Mesodermal cell (in vitro differentiated cells): ENCODE measurements at regions not wholly inside any gene's neighbourhood (a gene's known extent, or its start where the extent isn't known, plus 50 kb on each side); places are given as distances from the start of the nearest gene placed in this dataset.

Experiments
- H3K27ac ChIP-seq: 2 replicates; pipeline ENCODE4 v1.7.0; 2013; ENCODE audit warnings: mild to moderate bottlenecking, low read depth, low read length, moderate library complexity; ENCODE audit not compliant: severe bottlenecking
- H3K36me3 ChIP-seq: 2 replicates; pipeline ENCODE4 v1.7.1; 2013; ENCODE audit warnings: mild to moderate bottlenecking, low read length, moderate library complexity; ENCODE audit not compliant: control insufficient read depth, insufficient read depth
- H3K4me1 ChIP-seq: one replicate; pipeline ENCODE4 v1.7.1; 2013; ENCODE audit warnings: mild to moderate bottlenecking, low read length; ENCODE audit not compliant: insufficient read depth, control insufficient read depth, poor library complexity, severe bottlenecking
- H3K4me3 ChIP-seq: 2 replicates; pipeline ENCODE4 v1.7.0; 2013; ENCODE audit warnings: low read length, control low read depth, mild to moderate bottlenecking; ENCODE audit not compliant: insufficient read depth, poor library complexity, severe bottlenecking; ENCODE audit errors: extremely low read depth
- H3K9me3 ChIP-seq: 2 replicates; pipeline ENCODE4 v1.7.1; 2013; ENCODE audit warnings: mild to moderate bottlenecking, low read length, moderate library complexity; ENCODE audit not compliant: control insufficient read depth
- WGBS, 2 experiments: methylation state at CpG; one replicate each; pipeline ENCODE4 v1.1.5; 2013; ENCODE audit warnings: missing lambda C conversion rate in 2 of 2; ENCODE audit not compliant: insufficient coverage in 2 of 2; 5-methylcytosine and 5-hydroxymethylcytosine counted together

GRCh38 chr1:86296305-86297205 lies 99.6 kb downstream of the ODF2L start:
- Histone ChIP-seq H3K4me1 (no peaks in the 10 kb centered on the region), H3K4me3 (no peak overlapping the region), H3K9me3 (no peaks in the 10 kb centered on the region), H3K36me3 (no peaks in the 10 kb centered on the region), H3K27ac (no peak overlapping the region)
- WGBS, 2 experiments, result 92 to 93% methylated on average over 3 of the region's 7 CpGs

GRCh38 chr1:86289746-86290145 lies 106.4 kb downstream of the ODF2L start:
- Histone ChIP-seq H3K4me1 (no peaks in the 10 kb centered on the region), H3K27ac (no peak overlapping the region), H3K9me3 (no peaks in the 10 kb centered on the region), H3K36me3 (no peaks in the 10 kb centered on the region), H3K4me3 (no peak overlapping the region)
- 80 to 88% methylated on average over 1 of the region's 1 CpG for WGBS, 2 experiments

- no peak overlapping the region for H3K27ac ChIP-seq
Measured at GRCh38 chr1:86289161-86289560, 107.0 kb downstream of the ODF2L start.

GRCh38 chr1:86288586-86289147 lies 107.5 kb downstream of the ODF2L start:
- Histone ChIP-seq H3K4me1 (no peaks in the 10 kb centered on the region), H3K9me3 (no peaks in the 10 kb centered on the region), H3K36me3 (no peaks in the 10 kb centered on the region), H3K4me3 (no peak overlapping the region), H3K27ac (no peak overlapping the region)
- 92 to 98% methylated on average over 5 of the region's 6 CpGs for WGBS, 2 experiments

More at GRCh38 chr1:86289161-86289560, 107.0 kb downstream of the ODF2L start:
- Histone ChIP-seq H3K9me3 (no peaks in the 10 kb centered on the region), H3K4me1 (no peaks in the 10 kb centered on the region), H3K4me3 (no peak overlapping the region), H3K36me3 (no peaks in the 10 kb centered on the region)

- H3K9me3 ChIP-seq, result no peaks in the 10 kb centered on the region
- no peak overlapping the region for H3K4me3 ChIP-seq
- 71 to 100% methylated on average over 1 of the region's 4 CpGs for WGBS, 2 experiments
- no peaks in the 10 kb centered on the region for H3K36me3 ChIP-seq
- no peaks in the 10 kb centered on the region for H3K4me1 ChIP-seq
- H3K27ac ChIP-seq, result no peak overlapping the region
Measured at GRCh38 chr1:86285796-86286195, 110.3 kb downstream of the ODF2L start.

- Histone ChIP-seq H3K27ac (no peak overlapping the region), H3K36me3 (no peaks in the 10 kb centered on the region), H3K9me3 (no peaks in the 10 kb centered on the region), H3K4me1 (no peaks in the 10 kb centered on the region), H3K4me3 (no peak overlapping the region)
Measured at GRCh38 chr1:86282611-86283010, 113.5 kb downstream of the ODF2L start.

GRCh38 chr1:86277936-86278335 lies 118.2 kb downstream of the ODF2L start:
- H3K36me3 ChIP-seq, result no peaks in the 10 kb centered on the region
- no peaks in the 10 kb centered on the region for H3K4me1 ChIP-seq
- 82 to 84% methylated on average over 3 to 4 of the region's 4 CpGs for WGBS, 2 experiments
- H3K4me3 ChIP-seq, result no peak overlapping the region
- no peaks in the 10 kb centered on the region for H3K9me3 ChIP-seq
- H3K27ac ChIP-seq, result no peak overlapping the region

- H3K4me3 ChIP-seq, result no peak overlapping the region
- H3K4me1 ChIP-seq, result no peaks in the 10 kb centered on the region
- no peak overlapping the region for H3K27ac ChIP-seq
- no peaks in the 10 kb centered on the region for H3K9me3 ChIP-seq
- no peaks in the 10 kb centered on the region for H3K36me3 ChIP-seq
Measured at GRCh38 chr1:86273066-86273465, 116.5 kb upstream of the COL24A1 start.

GRCh38 chr1:86272083-86272482 lies 115.5 kb upstream of the COL24A1 start:
- no CpG with 5 or more reads among the region's 3 CpGs for WGBS, 2 experiments
- H3K36me3 ChIP-seq, result no peaks in the 10 kb centered on the region
- H3K27ac ChIP-seq, result no peak overlapping the region
- no peaks in the 10 kb centered on the region for H3K4me1 ChIP-seq
- H3K4me3 ChIP-seq, result no peak overlapping the region
- no peaks in the 10 kb centered on the region for H3K9me3 ChIP-seq

GRCh38 chr1:86271046-86271445 lies 114.5 kb upstream of the COL24A1 start:
- Histone ChIP-seq H3K4me3 (no peak overlapping the region), H3K4me1 (no peaks in the 10 kb centered on the region), H3K36me3 (no peaks in the 10 kb centered on the region), H3K9me3 (no peaks in the 10 kb centered on the region), H3K27ac (no peak overlapping the region)
- WGBS, 2 experiments, result 75% methylated on average over 2 of the region's 2 CpGs; no CpG with 5 or more reads in 1 of the 2 experiments

- Histone ChIP-seq H3K9me3 (no peaks in the 10 kb centered on the region), H3K36me3 (no peaks in the 10 kb centered on the region), H3K4me3 (no peak overlapping the region), H3K4me1 (peaks cover 11% of the 10 kb centered on the region), H3K27ac (no peak overlapping the region)
- WGBS, 2 experiments, result 92 to 94% methylated on average over 5 of the region's 5 CpGs
Measured at GRCh38 chr1:86263101-86263500, 106.5 kb upstream of the COL24A1 start.
